ENCODE measurements at regions not wholly inside any gene's neighbourhood (a gene's known extent, or its start where the extent isn't known, plus 50 kb on each side); places are given as distances from the start of the nearest gene placed in this dataset.

GRCh38 chr5:18740301-18740700, 1106.0 kb downstream of the TAF11L14 start:
- TF ChIP-seq IRF1 (CRISPR knock-in tag; IDR thresholded peaks at IDR 0.05; ENCODE audit: borderline replicate concordance) (no peak), TFAP4 (CRISPR knock-in tag; IDR thresholded peaks at IDR 0.05; ENCODE audit: borderline replicate concordance) (no peak), MITF (IDR thresholded peaks at IDR 0.05) (no peak), PCBP1 (IDR thresholded peaks at IDR 0.05; ENCODE audit: low read depth, low read length, poor library complexity, severe bottlenecking) (no peak), ZNF512 (tag; IDR thresholded peaks at IDR 0.05) (no peak), POLR2A (conservative IDR thresholded peaks at IDR 0.05) (no peak), PATZ1 (CRISPR knock-in tag; IDR thresholded peaks at IDR 0.05; ENCODE audit: borderline replicate concordance) (no peak), NFIC (IDR thresholded peaks at IDR 0.05) (no peak), SMC3 (conservative IDR thresholded peaks at IDR 0.05; ENCODE audit: insufficient read depth, low read depth, low read length) (no peak), KLF1 (tag; IDR thresholded peaks at IDR 0.05) (no peak), NFE2 (IDR thresholded peaks at IDR 0.05; ENCODE audit: low read depth) (no peak)
- TF ChIP-seq, protein P1, sequence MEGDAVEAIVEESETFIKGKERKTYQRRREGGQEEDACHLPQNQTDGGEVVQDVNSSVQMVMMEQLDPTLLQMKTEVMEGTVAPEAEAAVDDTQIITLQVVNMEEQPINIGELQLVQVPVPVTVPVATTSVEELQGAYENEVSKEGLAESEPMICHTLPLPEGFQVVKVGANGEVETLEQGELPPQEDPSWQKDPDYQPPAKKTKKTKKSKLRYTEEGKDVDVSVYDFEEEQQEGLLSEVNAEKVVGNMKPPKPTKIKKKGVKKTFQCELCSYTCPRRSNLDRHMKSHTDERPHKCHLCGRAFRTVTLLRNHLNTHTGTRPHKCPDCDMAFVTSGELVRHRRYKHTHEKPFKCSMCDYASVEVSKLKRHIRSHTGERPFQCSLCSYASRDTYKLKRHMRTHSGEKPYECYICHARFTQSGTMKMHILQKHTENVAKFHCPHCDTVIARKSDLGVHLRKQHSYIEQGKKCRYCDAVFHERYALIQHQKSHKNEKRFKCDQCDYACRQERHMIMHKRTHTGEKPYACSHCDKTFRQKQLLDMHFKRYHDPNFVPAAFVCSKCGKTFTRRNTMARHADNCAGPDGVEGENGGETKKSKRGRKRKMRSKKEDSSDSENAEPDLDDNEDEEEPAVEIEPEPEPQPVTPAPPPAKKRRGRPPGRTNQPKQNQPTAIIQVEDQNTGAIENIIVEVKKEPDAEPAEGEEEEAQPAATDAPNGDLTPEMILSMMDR (IDR thresholded peaks at IDR 0.05 in 2 of 3, conservative IDR thresholded peaks at IDR 0.05 in 1 of 3; ENCODE audit: insufficient read depth in 2 of 3, low read depth in 1 of 3, low read length in 3 of 3) = no peak
- TF ChIP-seq, protein P2, sequence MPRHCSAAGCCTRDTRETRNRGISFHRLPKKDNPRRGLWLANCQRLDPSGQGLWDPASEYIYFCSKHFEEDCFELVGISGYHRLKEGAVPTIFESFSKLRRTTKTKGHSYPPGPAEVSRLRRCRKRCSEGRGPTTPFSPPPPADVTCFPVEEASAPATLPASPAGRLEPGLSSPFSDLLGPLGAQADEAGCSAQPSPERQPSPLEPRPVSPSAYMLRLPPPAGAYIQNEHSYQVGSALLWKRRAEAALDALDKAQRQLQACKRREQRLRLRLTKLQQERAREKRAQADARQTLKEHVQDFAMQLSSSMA (CRISPR knock-in tag; IDR thresholded peaks at IDR 0.05) = no peak
